Smooth muscle cell (in vitro differentiated cells): ENCODE measurements at regions not wholly inside any gene's neighbourhood (a gene's known extent, or its start where the extent isn't known, plus 50 kb on each side); places are given as distances from the start of the nearest gene placed in this dataset.

Experiments used
- DNase-seq: peaks from one replicate; lab custom pipeline; 2025; ENCODE audit not compliant: unreplicated experiment; lab: John Stamatoyannopoulos, UW
- H2AFZ ChIP-seq: fragments of 200-600 bp; sonication (generic); 2 replicates; pipeline ENCODE4 v1.6.0; 2016; ENCODE audit warnings: antibody characterized with exemption, low read depth, mild to moderate bottlenecking
- H3F3A ChIP-seq: fragments of 200-600 bp; sonication (generic); 2 replicates; pipeline ENCODE4 v1.6.0; 2017; ENCODE audit warnings: antibody characterized with exemption, low read depth
- H3K27ac ChIP-seq: fragments of 200-600 bp; sonication (generic); 2 replicates; pipeline ENCODE4 v1.5.1; 2016; ENCODE audit warnings: low read depth, mild to moderate bottlenecking
- H3K27me3 ChIP-seq: fragments of 200-600 bp; sonication (generic); 2 replicates; pipeline ENCODE4 v1.6.1; 2016; ENCODE audit warnings: low read depth, mild to moderate bottlenecking
- H3K36me3 ChIP-seq: fragments of 200-600 bp; sonication (generic); 2 replicates; pipeline ENCODE4 v1.5.1; 2016; ENCODE audit warnings: low read depth
- H3K4me1 ChIP-seq: fragments of 200-600 bp; sonication (generic); 2 replicates; pipeline ENCODE4 v1.5.1; 2016; ENCODE audit warnings: low read depth
- H3K4me2 ChIP-seq: fragments of 200-600 bp; sonication (generic); 2 replicates; pipeline ENCODE4 v1.6.0; 2016; ENCODE audit warnings: mild to moderate bottlenecking
- H3K4me3 ChIP-seq: fragments of 200-600 bp; sonication (generic); 2 replicates; pipeline ENCODE4 v1.5.1; 2016; ENCODE audit warnings: mild to moderate bottlenecking
- H3K79me2 ChIP-seq: fragments of 200-600 bp; sonication (generic); 2 replicates; pipeline ENCODE4 v1.6.0; 2016; ENCODE audit warnings: low read depth, mild to moderate bottlenecking
- H3K9ac ChIP-seq: fragments of 200-600 bp; sonication (generic); 2 replicates; pipeline ENCODE4 v1.6.0; 2016; ENCODE audit warnings: low read depth
- H3K9me3 ChIP-seq: fragments of 200-600 bp; sonication (generic); replicated peaks from 2 replicates; pipeline ENCODE4 v1.5.1; 2016; ENCODE audit warnings: low read depth
- H4K20me1 ChIP-seq: fragments of 200-600 bp; sonication (generic); 2 replicates; pipeline ENCODE4 v1.6.0; 2016; ENCODE audit warnings: low read depth
- CTCF ChIP-seq: fragments of 200-600 bp; sonication (generic); IDR thresholded peaks from 2 replicates; pipeline ENCODE4 v1.5.1; 2017; ENCODE audit warnings: borderline replicate concordance, mild to moderate bottlenecking, antibody characterized with exemption; ENCODE audit not compliant: insufficient read depth, poor library complexity, severe bottlenecking
- WGBS: methylation state at CpG from one replicate; pipeline ENCODE4 v1.1.7; 2016; ENCODE audit warnings: low lambda C conversion rate; 5-methylcytosine and 5-hydroxymethylcytosine counted together

GRCh38 chr10:78919181-78919966, 149.4 kb upstream of the ZMIZ1 start:
- Histone ChIP-seq H3K27me3 (no peaks in the 10 kb centered on the region), H3K4me1 (peaks cover 17% of the 10 kb centered on the region), H3K4me2 (no peak overlapping the region), H3K9me3 (no peaks in the 10 kb centered on the region), H3K27ac (no peak overlapping the region), H3K4me3 (no peak overlapping the region), H3K79me2 (no peaks in the 10 kb centered on the region), H3K36me3 (no peaks in the 10 kb centered on the region), H3F3A (peaks cover 5% of the 10 kb centered on the region), H2AFZ (no peak overlapping the region), H3K9ac (no peak overlapping the region), H4K20me1 (no peaks in the 10 kb centered on the region)
- TF ChIP-seq CTCF = no peak
- no peak for DNase-seq
- WGBS = 78% methylated on average over 7 of the region's 7 CpGs

GRCh38 chr10:78920011-78920410, 148.8 kb upstream of the ZMIZ1 start:
- H3K27me3 ChIP-seq = no peaks in the 10 kb centered on the region
- TF ChIP-seq CTCF = no peak
- H3F3A ChIP-seq = peaks cover 11% of the 10 kb centered on the region
- H3K9me3 ChIP-seq = no peaks in the 10 kb centered on the region
- H3K27ac ChIP-seq = no peak overlapping the region
- DNase-seq = no peak
- WGBS = 100% methylated on average over 1 of the region's 2 CpGs
- H3K36me3 ChIP-seq = no peaks in the 10 kb centered on the region
- no peak overlapping the region for H3K4me2 ChIP-seq
- peaks cover 23% of the 10 kb centered on the region for H3K4me1 ChIP-seq
- H4K20me1 ChIP-seq = no peaks in the 10 kb centered on the region
- H3K79me2 ChIP-seq = no peaks in the 10 kb centered on the region
- no peak overlapping the region for H3K4me3 ChIP-seq
- H3K9ac ChIP-seq = no peak overlapping the region
- no peak overlapping the region for H2AFZ ChIP-seq

- Histone ChIP-seq H3K9ac (no peak overlapping the region), H3K79me2 (no peaks in the 10 kb centered on the region), H3K4me1 (peaks cover 18% of the 10 kb centered on the region), H3K4me3 (no peak overlapping the region), H3K36me3 (no peaks in the 10 kb centered on the region), H3K4me2 (no peak overlapping the region), H3K9me3 (no peaks in the 10 kb centered on the region), H2AFZ (no peak overlapping the region), H3K27ac (no peak overlapping the region), H3K27me3 (no peaks in the 10 kb centered on the region), H3F3A (peaks cover 23% of the 10 kb centered on the region), H4K20me1 (no peaks in the 10 kb centered on the region)
- no peak for TF ChIP-seq CTCF
- 95% methylated on average over 3 of the region's 3 CpGs for WGBS
- no peak for DNase-seq
Observed at GRCh38 chr10:78921895-78922294, 146.9 kb upstream of the ZMIZ1 start.
